Fibroblast of lung (primary cell): ENCODE measurements at regions not wholly inside any gene's neighbourhood (a gene's known extent, or its start where the extent isn't known, plus 50 kb on each side); places are given as distances from the start of the nearest gene placed in this dataset.
"Not testable (repeated sequence)": the region's sequence is repeated elsewhere in the genome, so short reads cannot be mapped to it uniquely, and the experiment has no call there.

Source experiments
- EZH2 ChIP-seq: IDR thresholded peaks from 2 replicates; pipeline ENCODE4 v1.5.1; 2012; ENCODE audit warnings: low read length, control low read depth, mild to moderate bottlenecking; ENCODE audit errors: missing control alignments
- TF ChIP-seq, protein P1 (sequence below), 2 donors: IDR thresholded peaks in 1 of 2; conservative IDR thresholded peaks in 1 of 2; 1 replicate in 1 of 2; 2 replicates in 1 of 2; pipeline ENCODE4 v1.5.1; 2011 to 2012; ENCODE audit warnings: low read length in 2 of 2, control low read depth in 1 of 2, inconsistent platforms in 1 of 2, low read depth in 1 of 2, mild to moderate bottlenecking in 1 of 2

DNA sequence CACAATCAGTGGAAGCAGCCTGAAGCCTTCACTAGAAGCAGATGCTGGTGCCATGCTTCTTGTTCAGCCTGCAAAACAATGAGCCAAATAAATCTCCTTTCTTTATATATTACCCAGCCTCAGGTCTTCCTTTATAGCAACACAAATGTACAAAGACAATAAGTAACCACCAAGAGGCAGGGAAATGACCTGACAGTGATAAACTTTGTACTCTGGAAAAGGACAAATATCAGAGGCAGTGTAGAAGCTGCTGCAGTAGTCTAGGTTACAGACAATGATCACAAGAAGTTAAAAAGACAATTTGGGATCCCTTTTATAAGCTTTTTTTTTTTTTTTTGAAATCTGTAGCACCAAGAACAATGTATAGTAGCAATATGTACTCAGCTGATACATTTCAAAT, 760.3 kb downstream of the TTLL7 start:
- TF ChIP-seq, protein P1, sequence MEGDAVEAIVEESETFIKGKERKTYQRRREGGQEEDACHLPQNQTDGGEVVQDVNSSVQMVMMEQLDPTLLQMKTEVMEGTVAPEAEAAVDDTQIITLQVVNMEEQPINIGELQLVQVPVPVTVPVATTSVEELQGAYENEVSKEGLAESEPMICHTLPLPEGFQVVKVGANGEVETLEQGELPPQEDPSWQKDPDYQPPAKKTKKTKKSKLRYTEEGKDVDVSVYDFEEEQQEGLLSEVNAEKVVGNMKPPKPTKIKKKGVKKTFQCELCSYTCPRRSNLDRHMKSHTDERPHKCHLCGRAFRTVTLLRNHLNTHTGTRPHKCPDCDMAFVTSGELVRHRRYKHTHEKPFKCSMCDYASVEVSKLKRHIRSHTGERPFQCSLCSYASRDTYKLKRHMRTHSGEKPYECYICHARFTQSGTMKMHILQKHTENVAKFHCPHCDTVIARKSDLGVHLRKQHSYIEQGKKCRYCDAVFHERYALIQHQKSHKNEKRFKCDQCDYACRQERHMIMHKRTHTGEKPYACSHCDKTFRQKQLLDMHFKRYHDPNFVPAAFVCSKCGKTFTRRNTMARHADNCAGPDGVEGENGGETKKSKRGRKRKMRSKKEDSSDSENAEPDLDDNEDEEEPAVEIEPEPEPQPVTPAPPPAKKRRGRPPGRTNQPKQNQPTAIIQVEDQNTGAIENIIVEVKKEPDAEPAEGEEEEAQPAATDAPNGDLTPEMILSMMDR (conservative IDR thresholded peaks at IDR 0.05 in 1 of 2, IDR thresholded peaks at IDR 0.05 in 1 of 2; ENCODE audit: low read depth in 1 of 2, low read length in 2 of 2): not testable (repeated sequence)
- TF ChIP-seq EZH2: not testable (repeated sequence)
